ENCODE measurements at regions not wholly inside any gene's neighbourhood (a gene's known extent, or its start where the extent isn't known, plus 50 kb on each side); places are given as distances from the start of the nearest gene placed in this dataset.

GRCh38 chr3:20700714-20701113, 514.7 kb upstream of the SGO1 start:
- TF ChIP-seq EZH2phosphoT487 (IDR thresholded peaks at IDR 0.05) (no peak), CTCF (IDR thresholded peaks at IDR 0.05) (no peak)
